K562 (cell line): ENCODE measurements at regions not wholly inside any gene's neighbourhood (a gene's known extent, or its start where the extent isn't known, plus 50 kb on each side); places are given as distances from the start of the nearest gene placed in this dataset.

Source experiments
- CCAR2 ChIP-seq: fragments of 200-400 bp; formaldehyde crosslinking; IDR thresholded peaks from 2 replicates; pipeline ENCODE4 v1.6.1; 2017; ENCODE audit warnings: mild to moderate bottlenecking, low read depth, low read length
- CCNT2 ChIP-seq: IDR thresholded peaks from 2 replicates; pipeline ENCODE4 v1.6.1; 2011; ENCODE audit warnings: borderline replicate concordance, low read depth, mild to moderate bottlenecking, moderate library complexity, mixed read lengths, low read length; ENCODE audit not compliant: insufficient read length; ENCODE audit errors: extremely low read depth
- POLR2AphosphoS2 ChIP-seq: IDR thresholded peaks from 2 replicates; pipeline ENCODE4 v1.6.1; 2012; ENCODE audit warnings: low read length, improper control_type of control experiment
- RBM17 ChIP-seq: fragments of 200-400 bp; formaldehyde crosslinking; IDR thresholded peaks from 2 replicates; pipeline ENCODE4 v1.6.1; 2017; ENCODE audit warnings: low read depth, mild to moderate bottlenecking, low read length, borderline replicate concordance
- RBM22 ChIP-seq: fragments of 200-400 bp; formaldehyde crosslinking; IDR thresholded peaks from 2 replicates; pipeline ENCODE4 v1.6.1; 2018; ENCODE audit warnings: low read length, low read depth; ENCODE audit not compliant: poor library complexity, severe bottlenecking
- SRSF9 ChIP-seq: fragments of 200-400 bp; formaldehyde crosslinking; IDR thresholded peaks from 2 replicates; pipeline ENCODE4 v1.6.1; 2017; ENCODE audit warnings: low read depth, low read length, borderline replicate concordance
- ZBTB43 ChIP-seq: sonication (generic); formaldehyde crosslinking; IDR thresholded peaks from 2 replicates; pipeline ENCODE4 v1.8.0; 2023; ENCODE audit warnings: mild to moderate bottlenecking, missing genetic modification reagents
- ZNF311 ChIP-seq: fragments of 250-450 bp; sonication (Bioruptor Pico); IDR thresholded peaks from 2 replicates; pipeline ENCODE4 v1.4.0; 2020; ENCODE audit warnings: mild to moderate bottlenecking, moderate library complexity
- ZNF644 ChIP-seq: fragments of 200-800 bp; sonication (Bioruptor generic); IDR thresholded peaks from 2 replicates; pipeline ENCODE4 v1.6.1; 2016; ENCODE audit warnings: low read depth, missing genetic modification characterization, missing compliant biosample characterization
- TF ChIP-seq, protein P1 (sequence below): fragments of 250-450 bp; sonication (Bioruptor Pico); IDR thresholded peaks from 2 replicates; pipeline ENCODE4 v1.5.0; 2022; ENCODE audit warnings: mild to moderate bottlenecking
- TF ChIP-seq, protein P2 (sequence below): fragments of 250-450 bp; sonication (Bioruptor Pico); IDR thresholded peaks from 2 replicates; pipeline ENCODE4 v1.4.0; 2020
- TF ChIP-seq, protein P3 (sequence below): fragments of 250-450 bp; sonication (Bioruptor Pico); IDR thresholded peaks from 2 replicates; pipeline ENCODE4 v1.4.0; 2020; ENCODE audit warnings: mild to moderate bottlenecking

DNA sequence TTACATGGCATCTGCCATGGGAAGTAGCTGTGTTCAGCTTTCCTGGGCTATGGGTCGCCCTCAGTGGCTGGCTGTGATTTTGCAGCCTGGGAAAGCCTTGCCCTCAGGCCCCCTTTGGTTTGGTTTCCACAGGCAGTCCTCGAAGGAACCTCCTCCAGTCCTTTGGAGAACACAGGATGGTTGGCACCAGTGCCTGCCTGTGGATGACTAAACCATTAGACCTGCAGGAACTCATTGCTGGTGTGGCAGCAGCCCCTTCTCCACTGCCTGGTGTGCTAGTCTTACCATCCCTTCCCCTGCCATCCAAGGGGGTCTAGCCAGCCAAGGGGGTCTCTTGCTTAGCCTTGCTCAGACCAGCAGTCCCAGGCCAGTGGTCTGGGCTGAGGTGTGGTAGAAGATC, 71.4 kb upstream of the PJA1 start (continued):
- TF ChIP-seq, protein P1, sequence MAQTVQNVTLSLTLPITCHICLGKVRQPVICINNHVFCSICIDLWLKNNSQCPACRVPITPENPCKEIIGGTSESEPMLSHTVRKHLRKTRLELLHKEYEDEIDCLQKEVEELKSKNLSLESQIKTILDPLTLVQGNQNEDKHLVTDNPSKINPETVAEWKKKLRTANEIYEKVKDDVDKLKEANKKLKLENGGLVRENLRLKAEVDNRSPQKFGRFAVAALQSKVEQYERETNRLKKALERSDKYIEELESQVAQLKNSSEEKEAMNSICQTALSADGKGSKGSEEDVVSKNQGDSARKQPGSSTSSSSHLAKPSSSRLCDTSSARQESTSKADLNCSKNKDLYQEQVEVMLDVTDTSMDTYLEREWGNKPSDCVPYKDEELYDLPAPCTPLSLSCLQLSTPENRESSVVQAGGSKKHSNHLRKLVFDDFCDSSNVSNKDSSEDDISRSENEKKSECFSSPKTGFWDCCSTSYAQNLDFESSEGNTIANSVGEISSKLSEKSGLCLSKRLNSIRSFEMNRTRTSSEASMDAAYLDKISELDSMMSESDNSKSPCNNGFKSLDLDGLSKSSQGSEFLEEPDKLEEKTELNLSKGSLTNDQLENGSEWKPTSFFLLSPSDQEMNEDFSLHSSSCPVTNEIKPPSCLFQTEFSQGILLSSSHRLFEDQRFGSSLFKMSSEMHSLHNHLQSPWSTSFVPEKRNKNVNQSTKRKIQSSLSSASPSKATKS (CRISPR knock-in tag): no peak
- TF ChIP-seq ZNF311 (CRISPR knock-in tag) (no peak), CCAR2 (no peak), SRSF9 (no peak), RBM22 (no peak), ZNF644 (tag) (no peak), POLR2AphosphoS2 (no peak), CCNT2 (no peak), ZBTB43 (CRISPR knock-in tag) (no peak), RBM17 (no peak)
- TF ChIP-seq, protein P2, sequence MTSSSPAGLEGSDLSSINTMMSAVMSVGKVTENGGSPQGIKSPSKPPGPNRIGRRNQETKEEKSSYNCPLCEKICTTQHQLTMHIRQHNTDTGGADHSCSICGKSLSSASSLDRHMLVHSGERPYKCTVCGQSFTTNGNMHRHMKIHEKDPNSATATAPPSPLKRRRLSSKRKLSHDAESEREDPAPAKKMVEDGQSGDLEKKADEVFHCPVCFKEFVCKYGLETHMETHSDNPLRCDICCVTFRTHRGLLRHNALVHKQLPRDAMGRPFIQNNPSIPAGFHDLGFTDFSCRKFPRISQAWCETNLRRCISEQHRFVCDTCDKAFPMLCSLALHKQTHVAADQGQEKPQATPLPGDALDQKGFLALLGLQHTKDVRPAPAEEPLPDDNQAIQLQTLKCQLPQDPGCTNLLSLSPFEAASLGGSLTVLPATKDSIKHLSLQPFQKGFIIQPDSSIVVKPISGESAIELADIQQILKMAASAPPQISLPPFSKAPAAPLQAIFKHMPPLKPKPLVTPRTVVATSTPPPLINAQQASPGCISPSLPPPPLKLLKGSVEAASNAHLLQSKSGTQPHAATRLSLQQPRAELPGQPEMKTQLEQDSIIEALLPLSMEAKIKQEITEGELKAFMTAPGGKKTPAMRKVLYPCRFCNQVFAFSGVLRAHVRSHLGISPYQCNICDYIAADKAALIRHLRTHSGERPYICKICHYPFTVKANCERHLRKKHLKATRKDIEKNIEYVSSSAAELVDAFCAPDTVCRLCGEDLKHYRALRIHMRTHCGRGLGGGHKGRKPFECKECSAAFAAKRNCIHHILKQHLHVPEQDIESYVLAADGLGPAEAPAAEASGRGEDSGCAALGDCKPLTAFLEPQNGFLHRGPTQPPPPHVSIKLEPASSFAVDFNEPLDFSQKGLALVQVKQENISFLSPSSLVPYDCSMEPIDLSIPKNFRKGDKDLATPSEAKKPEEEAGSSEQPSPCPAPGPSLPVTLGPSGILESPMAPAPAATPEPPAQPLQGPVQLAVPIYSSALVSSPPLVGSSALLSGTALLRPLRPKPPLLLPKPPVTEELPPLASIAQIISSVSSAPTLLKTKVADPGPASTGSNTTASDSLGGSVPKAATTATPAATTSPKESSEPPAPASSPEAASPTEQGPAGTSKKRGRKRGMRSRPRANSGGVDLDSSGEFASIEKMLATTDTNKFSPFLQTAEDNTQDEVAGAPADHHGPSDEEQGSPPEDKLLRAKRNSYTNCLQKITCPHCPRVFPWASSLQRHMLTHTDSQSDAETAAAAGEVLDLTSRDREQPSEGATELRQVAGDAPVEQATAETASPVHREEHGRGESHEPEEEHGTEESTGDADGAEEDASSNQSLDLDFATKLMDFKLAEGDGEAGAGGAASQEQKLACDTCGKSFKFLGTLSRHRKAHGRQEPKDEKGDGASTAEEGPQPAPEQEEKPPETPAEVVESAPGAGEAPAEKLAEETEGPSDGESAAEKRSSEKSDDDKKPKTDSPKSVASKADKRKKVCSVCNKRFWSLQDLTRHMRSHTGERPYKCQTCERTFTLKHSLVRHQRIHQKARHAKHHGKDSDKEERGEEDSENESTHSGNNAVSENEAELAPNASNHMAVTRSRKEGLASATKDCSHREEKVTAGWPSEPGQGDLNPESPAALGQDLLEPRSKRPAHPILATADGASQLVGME (CRISPR knock-in tag): no peak
- TF ChIP-seq, protein P3, sequence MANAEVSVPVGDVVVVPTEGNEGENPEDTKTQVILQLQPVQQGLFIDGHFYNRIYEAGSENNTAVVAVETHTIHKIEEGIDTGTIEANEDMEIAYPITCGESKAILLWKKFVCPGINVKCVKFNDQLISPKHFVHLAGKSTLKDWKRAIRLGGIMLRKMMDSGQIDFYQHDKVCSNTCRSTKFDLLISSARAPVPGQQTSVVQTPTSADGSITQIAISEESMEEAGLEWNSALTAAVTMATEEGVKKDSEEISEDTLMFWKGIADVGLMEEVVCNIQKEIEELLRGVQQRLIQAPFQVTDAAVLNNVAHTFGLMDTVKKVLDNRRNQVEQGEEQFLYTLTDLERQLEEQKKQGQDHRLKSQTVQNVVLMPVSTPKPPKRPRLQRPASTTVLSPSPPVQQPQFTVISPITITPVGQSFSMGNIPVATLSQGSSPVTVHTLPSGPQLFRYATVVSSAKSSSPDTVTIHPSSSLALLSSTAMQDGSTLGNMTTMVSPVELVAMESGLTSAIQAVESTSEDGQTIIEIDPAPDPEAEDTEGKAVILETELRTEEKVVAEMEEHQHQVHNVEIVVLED (CRISPR knock-in tag): no peak
